ENCODE measurements at regions not wholly inside any gene's neighbourhood (a gene's known extent, or its start where the extent isn't known, plus 50 kb on each side); places are given as distances from the start of the nearest gene placed in this dataset.

- TF ChIP-seq LEF1 (IDR thresholded peaks at IDR 0.05; ENCODE audit: borderline replicate concordance), result no peak
- TF ChIP-seq BHLHE40 (IDR thresholded peaks at IDR 0.05; ENCODE audit: borderline replicate concordance), result no peak
- no peak for TF ChIP-seq PKNOX1 (IDR thresholded peaks at IDR 0.05)
- TF ChIP-seq ELF4 (IDR thresholded peaks at IDR 0.05), result no peak
- no peak for TF ChIP-seq TARDBP (IDR thresholded peaks at IDR 0.05)
- no peak for TF ChIP-seq FOXM1 (IDR thresholded peaks at IDR 0.05; ENCODE audit: borderline replicate concordance)
- TF ChIP-seq SP1 (IDR thresholded peaks at IDR 0.05), result no peak
Observed at GRCh38 chr10:130747946-130748345, 563.6 kb downstream of the TCERG1L start.

All from HEK293T (cell line).